HEK293T (cell line): ENCODE measurements at regions not wholly inside any gene's neighbourhood (a gene's known extent, or its start where the extent isn't known, plus 50 kb on each side); places are given as distances from the start of the nearest gene placed in this dataset.

ENCODE experiments used
- CTCF ChIA-PET: fragments of 350-600 bp; formaldehyde crosslinking; extraction: SDS; loops from one replicate; lab custom pipeline; 2021; ENCODE audit warnings: antibody characterized with exemption, inconsistent platforms; lab: Yijun Ruan, JAX
- POLR2A ChIA-PET: fragments of 350-600 bp; formaldehyde crosslinking; extraction: SDS; loops from one replicate; lab custom pipeline; 2020; ENCODE audit warnings: antibody characterized with exemption, inconsistent platforms; lab: Yijun Ruan, JAX
- DNase-seq: peaks from one replicate; pipeline ENCODE4 v3.0.0; 2012; ENCODE audit warnings: mixed read lengths; ENCODE audit errors: extremely low spot score
- ARNT ChIP-seq: fragments of 450-650 bp; IDR thresholded peaks from 2 replicates; pipeline ENCODE4 v1.6.1; 2017; ENCODE audit warnings: mild to moderate bottlenecking
- BHLHE40 ChIP-seq: fragments of 450-650 bp; IDR thresholded peaks from 2 replicates; pipeline ENCODE4 v1.6.1; 2016; ENCODE audit warnings: mild to moderate bottlenecking, moderate library complexity, borderline replicate concordance
- CTBP1 ChIP-seq: fragments of 450-650 bp; IDR thresholded peaks from 2 replicates; pipeline ENCODE4 v1.6.1; 2016; ENCODE audit warnings: borderline replicate concordance
- ELF4 ChIP-seq: fragments of 450-650 bp; IDR thresholded peaks from 2 replicates; pipeline ENCODE4 v1.6.1; 2017; ENCODE audit warnings: antibody characterized with exemption
- FOXA1 ChIP-seq: fragments of 450-650 bp; IDR thresholded peaks from 2 replicates; pipeline ENCODE4 v1.6.1; 2016; ENCODE audit warnings: mild to moderate bottlenecking
- FOXK2 ChIP-seq: fragments of 450-650 bp; IDR thresholded peaks from 2 replicates; pipeline ENCODE4 v1.6.1; 2016; ENCODE audit warnings: mild to moderate bottlenecking
- FOXM1 ChIP-seq: fragments of 450-650 bp; IDR thresholded peaks from 2 replicates; pipeline ENCODE4 v1.6.1; 2017; ENCODE audit warnings: mild to moderate bottlenecking, borderline replicate concordance
- HDGF ChIP-seq: fragments of 450-650 bp; IDR thresholded peaks from 2 replicates; pipeline ENCODE4 v1.6.1; 2017; ENCODE audit warnings: antibody characterized with exemption, borderline replicate concordance
- L3MBTL2 ChIP-seq: fragments of 450-650 bp; conservative IDR thresholded peaks from 2 replicates; pipeline ENCODE4 v1.6.1; 2016; ENCODE audit warnings: mild to moderate bottlenecking
- LEF1 ChIP-seq: fragments of 450-650 bp; IDR thresholded peaks from 2 replicates; pipeline ENCODE4 v1.6.1; 2017; ENCODE audit warnings: mild to moderate bottlenecking, borderline replicate concordance
- NFRKB ChIP-seq: fragments of 450-650 bp; IDR thresholded peaks from 2 replicates; pipeline ENCODE4 v1.6.1; 2016; ENCODE audit warnings: mild to moderate bottlenecking, moderate library complexity
- PKNOX1 ChIP-seq: fragments of 450-650 bp; IDR thresholded peaks from 2 replicates; pipeline ENCODE4 v1.6.1; 2016
- SP1 ChIP-seq: fragments of 450-650 bp; IDR thresholded peaks from 2 replicates; pipeline ENCODE4 v1.6.1; 2017
- SUZ12 ChIP-seq: fragments of 450-650 bp; IDR thresholded peaks from 2 replicates; pipeline ENCODE4 v1.6.1; 2016; ENCODE audit warnings: mild to moderate bottlenecking
- TARDBP ChIP-seq: fragments of 450-650 bp; IDR thresholded peaks from 2 replicates; pipeline ENCODE4 v1.6.1; 2016
- ZNF384 ChIP-seq: fragments of 450-650 bp; IDR thresholded peaks from 2 replicates; pipeline ENCODE4 v1.6.1; 2016

GRCh38 chr12:132398386-132398991 is 69.1 kb upstream of the GALNT9 start:
- DNase-seq, result no peak
- ChIA-PET POLR2A (no interaction called here), CTCF (interaction anchor here (0.6 kb wide), 1 partner anchor 15 kb away, joined by 3 read pairs; no protein-coding TSS in a partner anchor)

GRCh38 chr12:132397934-132398385 is 68.6 kb upstream of the GALNT9 start:
- ChIA-PET CTCF (interaction anchor here (0.6 kb wide), 1 partner anchor 16 kb away, joined by 3 read pairs; no protein-coding TSS in a partner anchor), POLR2A (no interaction called here)
- DNase-seq, result no peak
- no peak for TF ChIP-seq NFRKB
- TF ChIP-seq FOXK2, result no peak
- no peak for TF ChIP-seq TARDBP

More at GRCh38 chr12:132398386-132398991, 69.1 kb upstream of the GALNT9 start:
- TF ChIP-seq LEF1 (no peak), PKNOX1 (no peak), FOXK2 (no peak), BHLHE40 (no peak), SP1 (no peak), FOXA1 (no peak), L3MBTL2 (no peak), SUZ12 (no peak), ELF4 (no peak), CTBP1 (no peak), TARDBP (no peak), ARNT (no peak), HDGF (no peak), FOXM1 (no peak), ZNF384 (no peak), NFRKB (no peak)

GRCh38 chr12:132397152-132397933 is 68.0 kb upstream of the GALNT9 start:
- TF ChIP-seq NFRKB (no peak), LEF1 (no peak), FOXK2 (no peak), PKNOX1 (no peak), SP1 (no peak), ARNT (no peak)
- no peak for DNase-seq

GRCh38 chr12:132396657-132397056 is 67.3 kb upstream of the GALNT9 start:
- ChIA-PET CTCF (no interaction called here), POLR2A (no interaction called here)
- no peak for DNase-seq
- no peak for TF ChIP-seq FOXA1
- no peak for TF ChIP-seq L3MBTL2
- no peak for TF ChIP-seq BHLHE40
- no peak for TF ChIP-seq CTBP1
- TF ChIP-seq ZNF384, result no peak
- TF ChIP-seq LEF1, result no peak
- TF ChIP-seq PKNOX1, result no peak
- TF ChIP-seq NFRKB, result no peak
- TF ChIP-seq SUZ12, result no peak
- TF ChIP-seq FOXM1, result no peak
- no peak for TF ChIP-seq ARNT
- no peak for TF ChIP-seq HDGF

More at GRCh38 chr12:132397152-132397933, 68.0 kb upstream of the GALNT9 start:
- ChIA-PET CTCF (no interaction called here), POLR2A (no interaction called here)

GRCh38 chr12:132395908-132396305 is 66.5 kb upstream of the GALNT9 start:
- POLR2A ChIA-PET, result no interaction called here
- CTCF ChIA-PET, result no interaction called here
- DNase-seq, result no peak
- TF ChIP-seq LEF1 (no peak), TARDBP (no peak), PKNOX1 (no peak), ZNF384 (no peak), SUZ12 (no peak), FOXA1 (no peak)
